ENCODE measurements at regions not wholly inside any gene's neighbourhood (a gene's known extent, or its start where the extent isn't known, plus 50 kb on each side); places are given as distances from the start of the nearest gene placed in this dataset.
"Not testable (repeated sequence)": the region's sequence is repeated elsewhere in the genome, so short reads cannot be mapped to it uniquely, and the experiment has no call there.

DNA sequence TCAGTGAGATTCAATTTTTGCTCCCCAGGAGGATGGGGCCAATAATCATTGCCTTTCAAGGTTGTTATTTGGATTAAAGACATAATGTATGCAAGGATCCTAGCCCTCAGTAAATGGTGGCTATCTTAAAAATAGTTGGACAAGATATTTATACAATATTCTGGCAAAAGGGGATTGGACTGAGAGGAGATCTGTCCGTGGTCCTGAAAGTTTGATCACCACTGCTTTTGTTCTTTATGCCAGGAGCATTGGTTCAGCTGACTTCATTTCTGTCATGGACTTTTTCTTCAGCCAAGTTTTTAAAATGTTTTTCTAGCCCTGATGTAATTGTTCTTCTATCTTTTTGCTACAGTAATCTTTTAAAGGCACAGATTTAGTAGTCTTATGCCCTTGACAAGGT is 70.2 kb upstream of the TCL1A start:
- H3K4me3 ChIP-seq (ENCODE audit: low read length), result no peak overlapping the region
- DNase-seq, result peak; percentile 69
- WGBS (ENCODE audit: insufficient coverage), result 17% methylated on average over 1 of the region's 1 CpG
- H3K36me3 ChIP-seq (ENCODE audit: control insufficient read depth, insufficient read depth, low read length), result no peaks in the 10 kb centered on the region
- H3K27me3 ChIP-seq (ENCODE audit: control insufficient read depth, insufficient read depth, low read length), result no peaks in the 10 kb centered on the region
- H3K27ac ChIP-seq (ENCODE audit: low read length), result no peak overlapping the region
- no peaks in the 10 kb centered on the region for H3K9me3 ChIP-seq (replicated peaks; ENCODE audit: control insufficient read depth, low read depth, low read length)
- H3K4me1 ChIP-seq (ENCODE audit: control insufficient read depth, insufficient read depth, low read length), result no peaks in the 10 kb centered on the region

DNA sequence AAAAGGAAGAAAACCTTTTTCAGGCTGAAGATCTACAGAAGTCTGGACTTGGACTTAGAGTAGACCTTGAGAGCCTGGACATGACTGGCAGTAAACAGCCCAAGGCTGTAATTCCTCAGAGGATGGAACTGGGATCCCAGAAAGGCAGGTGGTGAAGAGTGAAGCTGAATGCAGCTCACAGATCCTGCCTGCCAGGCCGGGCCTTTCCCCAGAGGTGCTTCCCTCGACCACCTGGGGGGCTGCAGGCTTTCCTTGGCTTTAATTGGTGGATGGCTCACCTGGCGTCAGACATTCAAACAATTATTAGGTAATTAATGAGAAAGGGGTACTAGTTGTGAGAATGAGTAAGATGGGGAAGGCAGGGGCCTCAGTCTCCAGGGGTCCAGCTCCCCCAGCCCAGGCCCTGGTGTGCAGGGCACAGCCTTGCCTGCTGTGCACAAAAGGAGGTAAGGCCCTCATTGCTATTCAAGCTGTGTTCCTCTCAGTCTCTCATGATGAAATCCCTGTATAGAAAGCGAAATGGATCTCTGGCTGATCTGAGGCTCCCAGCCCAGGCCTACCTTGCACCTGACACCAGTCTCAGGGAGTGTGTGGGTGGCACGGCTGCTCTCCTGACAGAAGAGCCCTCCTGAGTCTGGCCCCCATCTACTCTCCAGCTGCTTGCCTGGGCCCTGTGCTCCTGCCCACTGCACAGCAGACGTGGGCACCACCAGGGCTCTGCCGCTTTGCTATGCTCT is 63.0 kb upstream of the TCL1A start:
- Histone ChIP-seq H3K27me3 (ENCODE audit: control insufficient read depth, insufficient read depth, low read length) (no peaks in the 10 kb centered on the region), H3K36me3 (ENCODE audit: control insufficient read depth, insufficient read depth, low read length) (no peaks in the 10 kb centered on the region), H3K4me3 (ENCODE audit: low read length) (no peak overlapping the region), H3K4me1 (ENCODE audit: control insufficient read depth, insufficient read depth, low read length) (no peaks in the 10 kb centered on the region), H3K27ac (ENCODE audit: low read length) (no peak overlapping the region), H3K9me3 (replicated peaks; ENCODE audit: control insufficient read depth, low read depth, low read length) (no peaks in the 10 kb centered on the region)
- WGBS (ENCODE audit: insufficient coverage), result 41% methylated on average over 4 of the region's 7 CpGs
- DNase-seq, result no peak

DNA sequence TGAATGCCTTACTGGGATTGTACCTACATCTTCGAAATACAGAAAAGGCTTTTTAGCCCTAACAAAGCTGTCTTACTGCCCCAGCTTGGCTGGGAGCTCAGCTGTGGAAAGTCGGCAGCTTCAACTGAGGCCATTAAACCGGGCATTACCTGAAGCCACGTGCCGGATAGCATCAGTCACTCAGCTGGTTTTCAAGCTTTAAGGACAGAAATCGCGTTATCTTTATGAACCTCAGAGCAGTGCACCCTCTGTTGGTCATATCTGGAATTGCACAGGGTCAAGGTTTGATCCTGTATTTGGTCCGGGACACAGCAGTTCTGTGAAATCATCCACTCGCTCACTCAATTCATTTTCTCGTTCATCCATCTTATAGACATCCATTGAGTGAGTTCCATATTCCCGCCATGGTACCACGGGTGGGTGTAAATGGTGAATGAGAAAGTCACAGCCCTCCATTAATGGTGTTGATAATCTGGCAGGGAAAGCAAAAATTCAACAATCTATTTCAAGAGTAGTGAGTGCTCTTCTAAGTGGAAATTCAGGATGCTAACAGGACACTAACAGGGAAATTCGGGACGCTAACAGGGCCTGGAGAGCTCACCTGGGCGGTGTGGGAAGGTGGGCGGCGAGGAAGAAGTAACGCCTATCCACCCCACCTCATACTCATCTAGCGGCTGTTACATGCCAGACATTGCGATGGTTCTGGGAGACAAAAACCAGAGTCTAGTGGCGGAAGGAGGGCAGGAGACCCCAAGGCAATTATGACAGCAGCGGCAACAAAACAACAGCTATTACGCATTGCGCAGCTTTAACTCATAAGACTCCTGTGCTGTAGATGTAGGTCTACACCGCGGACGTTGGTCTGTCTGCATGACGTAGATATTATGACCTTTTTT is 60.6 kb upstream of the TCL1A start:
- peak; percentile 26 for DNase-seq
- 50% methylated on average over 15 of the region's 28 CpGs for WGBS (ENCODE audit: insufficient coverage)

DNA sequence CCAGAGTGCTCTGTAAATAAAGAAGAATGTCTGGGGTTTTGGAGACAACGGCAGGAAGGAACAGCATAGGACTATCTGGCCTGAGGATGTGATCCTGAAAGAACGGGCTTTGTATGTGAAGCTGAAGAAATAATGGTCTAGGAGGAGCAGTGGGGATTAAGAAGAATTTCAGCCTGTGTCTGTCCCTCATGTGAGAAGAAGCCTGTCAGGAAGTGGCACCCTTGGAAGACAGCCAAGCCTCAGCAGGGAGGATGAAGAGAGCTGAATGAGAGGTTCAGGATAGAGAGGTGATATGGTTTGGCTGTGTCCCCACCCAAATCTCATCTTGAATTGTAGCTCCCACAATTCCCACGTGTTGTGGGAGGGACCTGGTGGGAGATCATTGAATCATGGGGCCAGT is 56.9 kb upstream of the TCL1A start:
- 55% methylated on average over 2 of the region's 3 CpGs for WGBS (ENCODE audit: insufficient coverage)
- H3K9me3 ChIP-seq (replicated peaks; ENCODE audit: control insufficient read depth, low read depth, low read length), result no peaks in the 10 kb centered on the region
- H3K4me1 ChIP-seq (ENCODE audit: control insufficient read depth, insufficient read depth, low read length), result no peaks in the 10 kb centered on the region
- H3K36me3 ChIP-seq (ENCODE audit: control insufficient read depth, insufficient read depth, low read length), result no peaks in the 10 kb centered on the region
- H3K4me3 ChIP-seq (ENCODE audit: low read length), result no peak overlapping the region
- peaks cover 4% of the 10 kb centered on the region for H3K27me3 ChIP-seq (ENCODE audit: control insufficient read depth, insufficient read depth, low read length)
- H3K27ac ChIP-seq (ENCODE audit: low read length), result no peak overlapping the region
- no peak for DNase-seq

More for the DNA sequence above, 60.6 kb upstream of the TCL1A start:
- H3K4me1 ChIP-seq (ENCODE audit: control insufficient read depth, insufficient read depth, low read length), result no peaks in the 10 kb centered on the region
- no peak overlapping the region for H3K27ac ChIP-seq (ENCODE audit: low read length)
- no peak overlapping the region for H3K4me3 ChIP-seq (ENCODE audit: low read length)
- H3K27me3 ChIP-seq (ENCODE audit: control insufficient read depth, insufficient read depth, low read length), result no peaks in the 10 kb centered on the region
- no peaks in the 10 kb centered on the region for H3K9me3 ChIP-seq (replicated peaks; ENCODE audit: control insufficient read depth, low read depth, low read length)
- H3K36me3 ChIP-seq (ENCODE audit: control insufficient read depth, insufficient read depth, low read length), result no peaks in the 10 kb centered on the region

DNA sequence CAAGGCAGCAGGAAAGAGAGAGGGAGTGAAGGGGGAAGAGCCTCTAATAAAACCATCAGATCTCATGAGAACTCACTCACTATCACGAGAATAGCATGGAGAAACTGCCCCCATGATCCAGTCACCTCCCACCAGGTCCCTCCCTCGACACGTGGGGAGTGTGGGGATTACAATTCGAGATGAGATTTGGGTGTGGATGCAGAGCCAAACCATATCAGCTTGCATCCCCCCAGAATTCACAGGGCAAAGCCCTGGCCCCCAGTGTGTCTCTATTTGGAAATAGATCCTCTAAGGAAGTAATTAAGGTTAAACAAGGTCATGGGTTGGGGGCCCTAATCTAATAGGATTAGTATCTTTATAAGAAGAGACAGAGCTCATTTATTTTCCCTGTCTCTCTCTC is 56.1 kb upstream of the TCL1A start:
- no peak for DNase-seq
- no CpG with 5 or more reads among the region's 4 CpGs for WGBS (ENCODE audit: insufficient coverage)
- H3K4me1 ChIP-seq (ENCODE audit: control insufficient read depth, insufficient read depth, low read length), result no peaks in the 10 kb centered on the region
- H3K36me3 ChIP-seq (ENCODE audit: control insufficient read depth, insufficient read depth, low read length), result no peaks in the 10 kb centered on the region
- no peaks in the 10 kb centered on the region for H3K9me3 ChIP-seq (replicated peaks; ENCODE audit: control insufficient read depth, low read depth, low read length)
- H3K27me3 ChIP-seq (ENCODE audit: control insufficient read depth, insufficient read depth, low read length), result peaks cover 4% of the 10 kb centered on the region
- no peak overlapping the region for H3K4me3 ChIP-seq (ENCODE audit: low read length)
- H3K27ac ChIP-seq (ENCODE audit: low read length), result no peak overlapping the region

DNA sequence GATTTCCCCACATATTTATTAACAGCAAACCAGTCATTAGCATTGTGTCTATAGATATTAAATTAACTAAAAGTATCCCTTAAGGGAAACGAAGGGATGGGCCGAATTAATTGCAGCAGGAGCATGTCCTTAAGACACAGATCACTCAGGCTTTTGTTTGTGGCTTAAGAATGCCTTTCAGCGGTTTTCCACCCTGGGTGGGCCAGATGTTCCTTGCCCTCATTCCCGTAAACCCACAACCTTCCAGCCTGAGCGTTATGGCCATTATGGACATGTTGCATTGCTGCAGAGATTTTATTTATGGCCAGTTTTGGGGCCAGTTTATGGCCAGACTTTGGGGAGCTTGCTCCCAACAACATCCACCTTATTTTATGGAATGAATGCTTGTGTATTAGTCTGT is 55.5 kb upstream of the TCL1A start:
- not testable (repeated sequence) for H3K4me1 ChIP-seq (ENCODE audit: control insufficient read depth, insufficient read depth, low read length); H3K9me3 ChIP-seq (replicated peaks; ENCODE audit: control insufficient read depth, low read depth, low read length); H3K4me3 ChIP-seq (ENCODE audit: low read length); H3K27me3 ChIP-seq (ENCODE audit: control insufficient read depth, insufficient read depth, low read length); H3K36me3 ChIP-seq (ENCODE audit: control insufficient read depth, insufficient read depth, low read length); H3K27ac ChIP-seq (ENCODE audit: low read length); DNase-seq
- WGBS (ENCODE audit: insufficient coverage), result 26% methylated on average over 3 of the region's 5 CpGs

DNA sequence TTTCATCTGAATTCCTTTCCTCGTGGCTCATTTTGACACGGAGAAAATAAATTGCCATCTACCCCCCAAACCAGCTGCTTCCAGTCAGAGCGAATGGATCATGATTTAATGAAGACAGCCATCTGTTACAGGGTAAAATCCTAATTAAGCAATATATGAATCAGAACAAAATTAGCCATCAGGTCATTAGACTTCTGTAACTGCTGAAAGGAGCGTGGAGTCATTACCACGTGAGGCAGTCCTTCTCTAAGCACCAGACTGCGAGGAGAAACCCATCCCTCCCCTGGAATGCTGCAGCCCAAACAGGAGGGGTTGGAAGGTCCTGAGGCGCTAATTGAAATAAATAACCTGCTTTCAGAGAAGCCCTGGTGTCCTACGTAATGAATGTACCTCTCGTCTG is 51.1 kb upstream of the TCL1A start:
- Histone ChIP-seq H3K27me3 (ENCODE audit: control insufficient read depth, insufficient read depth, low read length) (peaks cover 7% of the 10 kb centered on the region), H3K4me3 (ENCODE audit: low read length) (no peak overlapping the region), H3K36me3 (ENCODE audit: control insufficient read depth, insufficient read depth, low read length) (no peaks in the 10 kb centered on the region), H3K4me1 (ENCODE audit: control insufficient read depth, insufficient read depth, low read length) (no peaks in the 10 kb centered on the region), H3K9me3 (replicated peaks; ENCODE audit: control insufficient read depth, low read depth, low read length) (no peaks in the 10 kb centered on the region), H3K27ac (ENCODE audit: low read length) (no peak overlapping the region)
- WGBS (ENCODE audit: insufficient coverage), result 24% methylated on average over 3 of the region's 9 CpGs
- no peak for DNase-seq

DNA sequence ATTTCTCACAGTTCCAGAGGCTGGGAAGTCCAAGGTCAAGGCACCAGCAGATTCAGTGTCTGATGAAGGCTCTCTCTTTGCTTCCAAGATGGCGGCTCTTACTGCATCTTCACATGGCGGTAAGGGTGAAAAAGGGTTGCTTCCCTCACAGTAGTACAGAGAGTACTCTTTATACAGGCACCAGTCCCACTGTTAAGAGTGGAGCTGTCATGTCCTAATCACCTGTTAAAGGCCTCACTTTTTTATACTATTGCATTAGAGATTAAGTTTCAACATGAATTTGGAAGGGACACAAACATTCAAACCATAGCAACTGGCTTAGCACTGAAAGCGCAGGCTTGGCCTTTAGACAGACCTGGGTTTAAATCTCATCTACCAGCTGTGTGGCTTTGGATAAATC is 50.0 kb upstream of the TCL1A start:
- Histone ChIP-seq H3K4me3 (ENCODE audit: low read length) (no peak overlapping the region), H3K9me3 (replicated peaks; ENCODE audit: control insufficient read depth, low read depth, low read length) (no peaks in the 10 kb centered on the region), H3K27me3 (ENCODE audit: control insufficient read depth, insufficient read depth, low read length) (peaks cover 5% of the 10 kb centered on the region), H3K27ac (ENCODE audit: low read length) (no peak overlapping the region), H3K4me1 (ENCODE audit: control insufficient read depth, insufficient read depth, low read length) (no peaks in the 10 kb centered on the region), H3K36me3 (ENCODE audit: control insufficient read depth, insufficient read depth, low read length) (no peaks in the 10 kb centered on the region)
- WGBS (ENCODE audit: insufficient coverage), result 44% methylated on average over 2 of the region's 3 CpGs
- peak; percentile 36 for DNase-seq
